ENCODE measurements at regions not wholly inside any gene's neighbourhood (a gene's known extent, or its start where the extent isn't known, plus 50 kb on each side); places are given as distances from the start of the nearest gene placed in this dataset.
A peak's percentile ranks its signal among the peaks of the same experiment; 100 is the strongest.

DNA sequence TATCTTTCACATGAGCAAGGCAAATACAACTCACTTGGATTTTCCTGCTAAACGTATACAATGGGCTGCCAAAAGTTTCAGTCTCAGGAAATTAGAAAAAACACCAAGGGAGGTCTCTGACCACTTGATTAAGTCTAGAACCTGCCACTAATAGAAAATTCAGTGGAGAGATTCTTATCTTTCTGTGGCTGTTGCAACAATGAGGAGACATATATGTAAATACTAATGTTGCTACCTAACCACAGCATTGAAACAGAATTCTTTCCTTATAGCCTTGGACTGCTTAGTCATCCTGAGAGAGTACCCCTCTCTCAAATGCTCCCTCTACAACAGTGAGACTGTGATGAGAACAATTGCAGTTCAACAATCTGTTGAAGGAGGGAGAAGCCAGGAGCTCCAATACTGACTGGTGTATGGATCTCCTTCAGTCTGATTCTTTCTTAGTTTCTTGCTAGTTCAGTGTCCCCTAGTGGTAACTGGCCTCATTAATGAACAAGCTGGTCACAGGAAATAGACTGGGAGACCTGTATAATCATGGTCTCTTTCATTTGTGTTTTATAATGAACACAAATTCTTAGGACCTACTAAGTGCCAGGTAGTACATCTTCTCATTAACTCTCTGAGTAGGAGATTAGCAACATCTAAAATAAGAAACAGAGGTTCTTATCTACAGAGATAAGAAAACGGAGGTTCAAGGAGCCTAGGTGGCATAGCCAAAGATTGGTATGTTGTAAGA, 164.5 kb downstream of the SLC38A4 start:
- POLR2A ChIA-PET, result interaction anchor here (0.7 to 1.1 kb wide), 4 partner anchors 110 to 670 kb away, joined by 3 to 4 read pairs (median 3); no protein-coding TSS in a partner anchor
- TF ChIP-seq FOXA1 (IDR thresholded peaks at IDR 0.05) (no peak), ELF4 (IDR thresholded peaks at IDR 0.05) (no peak), ZNF384 (IDR thresholded peaks at IDR 0.05) (no peak), CTBP1 (IDR thresholded peaks at IDR 0.05; ENCODE audit: borderline replicate concordance) (no peak), SP1 (IDR thresholded peaks at IDR 0.05) (no peak), ARNT (IDR thresholded peaks at IDR 0.05) (no peak), BHLHE40 (IDR thresholded peaks at IDR 0.05; ENCODE audit: borderline replicate concordance) (no peak), HDGF (IDR thresholded peaks at IDR 0.05; ENCODE audit: borderline replicate concordance) (no peak), FOXM1 (IDR thresholded peaks at IDR 0.05; ENCODE audit: borderline replicate concordance) (no peak), SUZ12 (IDR thresholded peaks at IDR 0.05) (no peak), L3MBTL2 (conservative IDR thresholded peaks at IDR 0.05) (no peak), TARDBP (IDR thresholded peaks at IDR 0.05) (no peak), LEF1 (IDR thresholded peaks at IDR 0.05; ENCODE audit: borderline replicate concordance) (no peak), NFRKB (IDR thresholded peaks at IDR 0.05) (no peak), FOXK2 (IDR thresholded peaks at IDR 0.05) (no peak)
- TF ChIP-seq, protein P1, sequence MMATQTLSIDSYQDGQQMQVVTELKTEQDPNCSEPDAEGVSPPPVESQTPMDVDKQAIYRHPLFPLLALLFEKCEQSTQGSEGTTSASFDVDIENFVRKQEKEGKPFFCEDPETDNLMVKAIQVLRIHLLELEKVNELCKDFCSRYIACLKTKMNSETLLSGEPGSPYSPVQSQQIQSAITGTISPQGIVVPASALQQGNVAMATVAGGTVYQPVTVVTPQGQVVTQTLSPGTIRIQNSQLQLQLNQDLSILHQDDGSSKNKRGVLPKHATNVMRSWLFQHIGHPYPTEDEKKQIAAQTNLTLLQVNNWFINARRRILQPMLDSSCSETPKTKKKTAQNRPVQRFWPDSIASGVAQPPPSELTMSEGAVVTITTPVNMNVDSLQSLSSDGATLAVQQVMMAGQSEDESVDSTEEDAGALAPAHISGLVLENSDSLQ (IDR thresholded peaks at IDR 0.05), result no peak
- peak; percentile 45 for DNase-seq (ENCODE audit: extremely low spot score)
- CTCF ChIA-PET, result interaction anchor here (0.6 to 1.1 kb wide), 3 partner anchors 190 to 536 kb away, joined by 3 to 5 read pairs (median 3); no protein-coding TSS in a partner anchor

DNA sequence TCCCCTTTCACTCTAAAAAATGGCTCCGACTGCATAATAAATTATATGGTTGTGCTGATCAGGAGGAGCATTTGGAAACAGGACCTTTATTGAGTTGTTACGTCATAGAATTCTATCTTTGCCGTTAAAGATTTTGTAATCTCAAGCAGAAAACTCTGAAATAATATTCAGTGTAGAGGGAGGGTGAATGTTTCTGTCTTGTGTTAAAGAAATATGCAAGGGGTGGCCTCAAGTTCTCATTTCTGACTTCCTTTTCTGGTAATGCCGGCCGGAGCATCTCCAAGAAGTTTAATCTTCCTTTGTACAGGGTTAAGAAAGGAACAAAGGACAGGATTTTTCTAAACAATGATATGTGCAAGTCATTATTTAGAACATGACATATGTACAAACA, 165.1 kb downstream of the SLC38A4 start:
- POLR2A ChIA-PET, result interaction anchor here (1.0 to 1.1 kb wide), 2 partner anchors 277 to 289 kb away, joined by 3 to 4 read pairs; no protein-coding TSS in a partner anchor
- no peak for DNase-seq (ENCODE audit: extremely low spot score)
- TF ChIP-seq BHLHE40 (IDR thresholded peaks at IDR 0.05; ENCODE audit: borderline replicate concordance) (no peak), FOXA1 (IDR thresholded peaks at IDR 0.05) (no peak), L3MBTL2 (conservative IDR thresholded peaks at IDR 0.05) (no peak), ARNT (IDR thresholded peaks at IDR 0.05) (no peak), FOXM1 (IDR thresholded peaks at IDR 0.05; ENCODE audit: borderline replicate concordance) (no peak), LEF1 (IDR thresholded peaks at IDR 0.05; ENCODE audit: borderline replicate concordance) (no peak), SP1 (IDR thresholded peaks at IDR 0.05) (no peak), FOXK2 (IDR thresholded peaks at IDR 0.05) (no peak), HDGF (IDR thresholded peaks at IDR 0.05; ENCODE audit: borderline replicate concordance) (no peak), ZNF384 (IDR thresholded peaks at IDR 0.05) (no peak), NFRKB (IDR thresholded peaks at IDR 0.05) (no peak), SUZ12 (IDR thresholded peaks at IDR 0.05) (no peak), CTBP1 (IDR thresholded peaks at IDR 0.05; ENCODE audit: borderline replicate concordance) (no peak), ELF4 (IDR thresholded peaks at IDR 0.05) (no peak), TARDBP (IDR thresholded peaks at IDR 0.05) (no peak)
- TF ChIP-seq, protein P1 (IDR thresholded peaks at IDR 0.05), result no peak
- CTCF ChIA-PET, result interaction anchor here (0.6 to 1.1 kb wide), 3 partner anchors 189 to 536 kb away, joined by 3 to 5 read pairs (median 3); no protein-coding TSS in a partner anchor

DNA sequence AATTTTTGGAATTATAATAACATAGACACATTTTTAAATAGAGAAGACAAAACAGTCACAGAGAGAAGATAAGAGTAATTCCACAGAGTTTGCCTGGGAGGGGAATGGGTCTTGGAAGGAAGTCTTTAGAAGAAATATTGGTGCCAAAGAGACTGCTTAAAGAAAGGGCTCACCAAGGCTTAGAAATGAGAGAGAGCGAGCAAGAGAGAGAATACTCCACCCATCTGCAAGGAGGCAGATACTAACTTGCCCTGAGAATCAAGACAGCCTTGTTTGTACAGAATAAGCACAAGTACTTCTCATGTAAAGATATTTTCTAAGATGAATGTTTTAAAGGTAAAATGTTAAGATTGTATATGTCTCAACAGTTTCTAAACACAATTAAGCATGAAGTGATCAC, 165.5 kb downstream of the SLC38A4 start:
- POLR2A ChIA-PET, result no interaction called here
- TF ChIP-seq BHLHE40 (IDR thresholded peaks at IDR 0.05; ENCODE audit: borderline replicate concordance) (no peak), FOXM1 (IDR thresholded peaks at IDR 0.05; ENCODE audit: borderline replicate concordance) (no peak), ELF4 (IDR thresholded peaks at IDR 0.05) (no peak), L3MBTL2 (conservative IDR thresholded peaks at IDR 0.05) (no peak), SUZ12 (IDR thresholded peaks at IDR 0.05) (no peak), ARNT (IDR thresholded peaks at IDR 0.05) (no peak)
- DNase-seq (ENCODE audit: extremely low spot score), result no peak

DNA sequence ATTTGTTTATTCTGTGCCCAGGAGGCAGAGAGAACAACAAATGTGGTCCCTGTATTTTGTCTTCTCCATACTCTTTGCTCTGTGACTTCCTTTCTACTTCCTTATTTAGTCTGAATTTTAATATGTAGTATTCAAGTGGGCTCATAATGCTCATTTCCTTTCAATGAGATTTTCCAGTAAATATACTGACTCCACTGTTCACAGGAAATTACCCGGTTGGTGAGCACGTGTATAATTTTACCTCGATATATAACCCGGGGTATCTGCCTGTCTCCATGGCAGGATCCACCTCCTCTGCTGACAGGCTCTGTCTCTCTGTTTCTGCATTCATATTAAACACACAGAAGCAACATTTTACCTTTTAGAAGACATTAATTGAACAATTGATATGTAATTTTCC, 166.0 kb downstream of the SLC38A4 start:
- DNase-seq (ENCODE audit: extremely low spot score), result no peak
- POLR2A ChIA-PET, result no interaction called here
- no peak for TF ChIP-seq CTBP1 (IDR thresholded peaks at IDR 0.05; ENCODE audit: borderline replicate concordance)
- no peak for TF ChIP-seq FOXM1 (IDR thresholded peaks at IDR 0.05; ENCODE audit: borderline replicate concordance)
- no peak for TF ChIP-seq ELF4 (IDR thresholded peaks at IDR 0.05)
- TF ChIP-seq TARDBP (IDR thresholded peaks at IDR 0.05), result no peak
- TF ChIP-seq HDGF (IDR thresholded peaks at IDR 0.05; ENCODE audit: borderline replicate concordance), result no peak
- no peak for TF ChIP-seq SP1 (IDR thresholded peaks at IDR 0.05)
- TF ChIP-seq ARNT (IDR thresholded peaks at IDR 0.05), result no peak
- TF ChIP-seq FOXK2 (IDR thresholded peaks at IDR 0.05), result no peak
- no peak for TF ChIP-seq NFRKB (IDR thresholded peaks at IDR 0.05)
- CTCF ChIA-PET, result no interaction called here

More for the DNA sequence above, 165.5 kb downstream of the SLC38A4 start:
- CTCF ChIA-PET, result no interaction called here

DNA sequence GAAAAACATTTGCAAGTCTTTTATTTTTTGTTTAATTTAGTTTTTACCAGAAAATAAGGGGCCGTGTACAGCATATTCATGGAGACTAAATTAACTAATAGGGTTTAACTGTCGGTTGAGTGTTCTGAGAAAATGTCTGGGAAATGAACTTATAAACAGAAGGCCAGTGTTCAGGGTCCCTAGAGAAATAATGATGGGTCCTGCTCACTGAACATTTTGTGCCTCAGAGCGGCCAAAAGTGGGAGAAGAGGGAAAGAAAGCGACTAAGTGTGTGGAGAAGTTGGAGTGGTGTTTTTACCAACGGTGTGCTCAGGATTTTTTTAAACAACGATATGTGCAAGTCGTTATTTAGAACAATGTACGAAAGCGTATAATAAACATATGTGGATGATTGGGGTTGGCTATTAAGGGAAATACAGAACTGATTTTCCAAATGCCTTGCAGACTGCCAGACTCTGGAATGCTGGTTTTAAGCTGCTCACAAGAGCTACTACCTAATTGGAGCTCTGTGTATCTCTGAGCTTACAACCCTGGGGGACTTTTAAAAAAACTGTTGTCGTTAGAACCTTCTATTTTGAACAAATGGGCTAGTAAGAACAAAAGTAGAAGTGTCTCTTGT, 166.7 kb downstream of the SLC38A4 start:
- CTCF ChIA-PET, result interaction anchor here (0.7 kb wide), 1 partner anchor 73 kb away, joined by 3 read pairs; no protein-coding TSS in a partner anchor
- POLR2A ChIA-PET, result no interaction called here
- no peak for TF ChIP-seq FOXA1 (IDR thresholded peaks at IDR 0.05)
- TF ChIP-seq SP1 (IDR thresholded peaks at IDR 0.05), result no peak
- TF ChIP-seq, protein P1 (IDR thresholded peaks at IDR 0.05), result no peak
- TF ChIP-seq ZNF384 (IDR thresholded peaks at IDR 0.05), result no peak
- no peak for TF ChIP-seq CTBP1 (IDR thresholded peaks at IDR 0.05; ENCODE audit: borderline replicate concordance)
- no peak for TF ChIP-seq TARDBP (IDR thresholded peaks at IDR 0.05)
- TF ChIP-seq SUZ12 (IDR thresholded peaks at IDR 0.05), result no peak
- TF ChIP-seq BHLHE40 (IDR thresholded peaks at IDR 0.05; ENCODE audit: borderline replicate concordance), result no peak
- TF ChIP-seq LEF1 (IDR thresholded peaks at IDR 0.05; ENCODE audit: borderline replicate concordance), result no peak
- TF ChIP-seq HDGF (IDR thresholded peaks at IDR 0.05; ENCODE audit: borderline replicate concordance), result no peak
- no peak for TF ChIP-seq NFRKB (IDR thresholded peaks at IDR 0.05)
- TF ChIP-seq FOXK2 (IDR thresholded peaks at IDR 0.05), result no peak
- no peak for TF ChIP-seq L3MBTL2 (conservative IDR thresholded peaks at IDR 0.05)
- TF ChIP-seq FOXM1 (IDR thresholded peaks at IDR 0.05; ENCODE audit: borderline replicate concordance), result no peak
- no peak for TF ChIP-seq ELF4 (IDR thresholded peaks at IDR 0.05)
- TF ChIP-seq ARNT (IDR thresholded peaks at IDR 0.05), result no peak
- no peak for DNase-seq (ENCODE audit: extremely low spot score)

Measured in HEK293T (cell line).